Panc1 (cell line): ENCODE measurements at regions not wholly inside any gene's neighbourhood (a gene's known extent, or its start where the extent isn't known, plus 50 kb on each side); places are given as distances from the start of the nearest gene placed in this dataset.

Source experiments
- ATAC-seq: fragments of 200-7000 bp; cut with Tn5 transposase; 2 replicates; pipeline ENCODE4 v1.9.1; 2020; ENCODE audit warnings: mild to moderate bottlenecking, moderate library complexity
- BruUV-seq: library from RNA; stranded (reverse); fragments of 400-500 nt; replicated peaks from 2 replicates; lab custom pipeline; 2021; lab: Mats Ljungman, UMichigan
- CTCF ChIA-PET: fragments of 300-600 bp; sonication (Branson Sonifier 250); formaldehyde crosslinking; loops from one replicate; lab custom pipeline; 2022; ENCODE audit warnings: antibody characterized with exemption; lab: Charles Lee
- POLR2A ChIA-PET: fragments of 300-600 bp; sonication (Branson Sonifier 250); formaldehyde crosslinking; loops from one replicate; lab custom pipeline; 2022; ENCODE audit warnings: antibody characterized with exemption; lab: Charles Lee
- DNase-seq: peaks from one replicate; pipeline ENCODE4 v3.0.0-alpha.2; 2010; ENCODE audit warnings: low read depth, low spot score
- H3K27ac ChIP-seq: 2 replicates; pipeline ENCODE4 v1.5.1; 2011; ENCODE audit warnings: mild to moderate bottlenecking, low read length, inconsistent platforms
- H3K27me3 ChIP-seq: fragments of 200-500 bp; sonication (Bioruptor generic); 2 replicates; pipeline ENCODE4 v1.6.0; 2014; ENCODE audit warnings: low read length, inconsistent platforms; ENCODE audit not compliant: control insufficient read depth, insufficient read depth
- H3K36me3 ChIP-seq: fragments of 200-500 bp; sonication (Bioruptor generic); 2 replicates; pipeline ENCODE4 v1.5.1; 2014; ENCODE audit warnings: inconsistent platforms, mild to moderate bottlenecking, low read length, moderate library complexity; ENCODE audit not compliant: control insufficient read depth, insufficient read depth
- H3K4me1 ChIP-seq: 2 replicates; pipeline ENCODE4 v1.5.1; 2011; ENCODE audit warnings: inconsistent platforms, mild to moderate bottlenecking, low read length, moderate library complexity; ENCODE audit not compliant: control insufficient read depth, insufficient read depth
- H3K4me3 ChIP-seq, 2 experiments: 2 replicates each; pipeline ENCODE4 v1.5.1; 2011 to 2012; ENCODE audit warnings: low read depth in 2 of 2, low read length in 2 of 2, mild to moderate bottlenecking in 2 of 2, inconsistent platforms in 1 of 2, moderate library complexity in 1 of 2
- H3K9me3 ChIP-seq: fragments of 200-500 bp; sonication (Bioruptor generic); 2 replicates; pipeline ENCODE4 v1.5.1; 2014; ENCODE audit warnings: low read depth, mild to moderate bottlenecking, inconsistent platforms, low read length, moderate library complexity; ENCODE audit not compliant: control insufficient read depth, insufficient read depth
- POLR2AphosphoS5 ChIP-seq: IDR thresholded peaks from 2 replicates; pipeline ENCODE4 v1.6.1; 2012; ENCODE audit warnings: mild to moderate bottlenecking, low read depth, low read length, moderate library complexity
- SIN3A ChIP-seq: IDR thresholded peaks from 2 replicates; pipeline ENCODE4 v1.6.1; 2012; ENCODE audit warnings: low read depth, mild to moderate bottlenecking, low read length, moderate library complexity, borderline replicate concordance; ENCODE audit not compliant: insufficient read depth
- TCF7L2 ChIP-seq: IDR thresholded peaks from 2 replicates; pipeline ENCODE4 v1.6.1; 2011; ENCODE audit warnings: mild to moderate bottlenecking, low read depth, low read length, inconsistent platforms
- in situ Hi-C: cut with HindIII; loops from 2 replicates; pipeline ENCODE4 v1.10.0; 2016; ENCODE audit warnings: low sequenced_read_pairs, low pct_unique_long_range_greater_than_20kb
- intact Hi-C: fragments of 100-400 bp; cut with micrococcal nuclease; formaldehyde crosslinking; loops from one replicate; pipeline ENCODE4 v1.10.0; 2022; ENCODE audit not compliant: unreplicated experiment
- TF ChIP-seq, protein P1 (sequence below): fragments of 450-650 bp; IDR thresholded peaks from 2 replicates; pipeline ENCODE4 v1.5.1; 2017; ENCODE audit warnings: mild to moderate bottlenecking
- TF ChIP-seq, protein P2 (sequence below), 2 experiments: IDR thresholded peaks; 2 replicates each; pipeline ENCODE4 v1.6.1; 2011 to 2012; ENCODE audit warnings: low read depth in 2 of 2, control low read depth in 1 of 2, low read length in 1 of 2, mild to moderate bottlenecking in 1 of 2, moderate library complexity in 1 of 2; ENCODE audit not compliant: insufficient read depth in 1 of 2

DNA sequence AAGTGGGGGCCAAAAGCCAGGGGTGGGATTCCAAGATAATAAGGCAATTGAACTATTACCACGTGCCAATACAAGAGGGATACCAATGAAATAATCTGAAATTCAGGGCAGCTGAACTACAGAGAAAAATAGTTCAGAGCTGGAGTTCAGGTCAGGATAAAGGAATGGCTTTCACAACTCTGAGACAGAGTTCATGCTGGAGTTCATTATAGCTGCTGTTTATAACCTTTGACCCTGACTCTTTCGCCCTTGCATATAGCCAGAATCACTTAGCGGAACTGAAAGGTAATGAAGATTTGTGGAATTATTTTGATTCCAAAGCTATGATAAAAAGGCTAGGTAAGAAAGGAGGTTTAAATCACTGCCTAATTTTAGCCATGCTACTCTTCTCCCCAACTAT, 55.5 kb upstream of the LRRN1 start:
- POLR2A ChIA-PET, result no interaction called here
- no peaks in the 10 kb centered on the region for H3K36me3 ChIP-seq
- CTCF ChIA-PET, result no interaction called here
- H3K9me3 ChIP-seq, result no peaks in the 10 kb centered on the region
- no TSS peak for BruUV-seq
- H3K4me3 ChIP-seq, result no peak overlapping the region
- in situ Hi-C loops (no loop called here), intact Hi-C loops (no loop called here)
- no peaks in the 10 kb centered on the region for H3K4me1 ChIP-seq
- ATAC-seq (no peak), DNase-seq (no peak)
- H3K27ac ChIP-seq, result no peak overlapping the region
- H3K27me3 ChIP-seq, result no peaks in the 10 kb centered on the region
- TF ChIP-seq, protein P1, sequence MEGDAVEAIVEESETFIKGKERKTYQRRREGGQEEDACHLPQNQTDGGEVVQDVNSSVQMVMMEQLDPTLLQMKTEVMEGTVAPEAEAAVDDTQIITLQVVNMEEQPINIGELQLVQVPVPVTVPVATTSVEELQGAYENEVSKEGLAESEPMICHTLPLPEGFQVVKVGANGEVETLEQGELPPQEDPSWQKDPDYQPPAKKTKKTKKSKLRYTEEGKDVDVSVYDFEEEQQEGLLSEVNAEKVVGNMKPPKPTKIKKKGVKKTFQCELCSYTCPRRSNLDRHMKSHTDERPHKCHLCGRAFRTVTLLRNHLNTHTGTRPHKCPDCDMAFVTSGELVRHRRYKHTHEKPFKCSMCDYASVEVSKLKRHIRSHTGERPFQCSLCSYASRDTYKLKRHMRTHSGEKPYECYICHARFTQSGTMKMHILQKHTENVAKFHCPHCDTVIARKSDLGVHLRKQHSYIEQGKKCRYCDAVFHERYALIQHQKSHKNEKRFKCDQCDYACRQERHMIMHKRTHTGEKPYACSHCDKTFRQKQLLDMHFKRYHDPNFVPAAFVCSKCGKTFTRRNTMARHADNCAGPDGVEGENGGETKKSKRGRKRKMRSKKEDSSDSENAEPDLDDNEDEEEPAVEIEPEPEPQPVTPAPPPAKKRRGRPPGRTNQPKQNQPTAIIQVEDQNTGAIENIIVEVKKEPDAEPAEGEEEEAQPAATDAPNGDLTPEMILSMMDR, result no peak
- no peak for TF ChIP-seq SIN3A
- no peak for TF ChIP-seq TCF7L2
- no peak for TF ChIP-seq POLR2AphosphoS5
- TF ChIP-seq, protein P2, sequence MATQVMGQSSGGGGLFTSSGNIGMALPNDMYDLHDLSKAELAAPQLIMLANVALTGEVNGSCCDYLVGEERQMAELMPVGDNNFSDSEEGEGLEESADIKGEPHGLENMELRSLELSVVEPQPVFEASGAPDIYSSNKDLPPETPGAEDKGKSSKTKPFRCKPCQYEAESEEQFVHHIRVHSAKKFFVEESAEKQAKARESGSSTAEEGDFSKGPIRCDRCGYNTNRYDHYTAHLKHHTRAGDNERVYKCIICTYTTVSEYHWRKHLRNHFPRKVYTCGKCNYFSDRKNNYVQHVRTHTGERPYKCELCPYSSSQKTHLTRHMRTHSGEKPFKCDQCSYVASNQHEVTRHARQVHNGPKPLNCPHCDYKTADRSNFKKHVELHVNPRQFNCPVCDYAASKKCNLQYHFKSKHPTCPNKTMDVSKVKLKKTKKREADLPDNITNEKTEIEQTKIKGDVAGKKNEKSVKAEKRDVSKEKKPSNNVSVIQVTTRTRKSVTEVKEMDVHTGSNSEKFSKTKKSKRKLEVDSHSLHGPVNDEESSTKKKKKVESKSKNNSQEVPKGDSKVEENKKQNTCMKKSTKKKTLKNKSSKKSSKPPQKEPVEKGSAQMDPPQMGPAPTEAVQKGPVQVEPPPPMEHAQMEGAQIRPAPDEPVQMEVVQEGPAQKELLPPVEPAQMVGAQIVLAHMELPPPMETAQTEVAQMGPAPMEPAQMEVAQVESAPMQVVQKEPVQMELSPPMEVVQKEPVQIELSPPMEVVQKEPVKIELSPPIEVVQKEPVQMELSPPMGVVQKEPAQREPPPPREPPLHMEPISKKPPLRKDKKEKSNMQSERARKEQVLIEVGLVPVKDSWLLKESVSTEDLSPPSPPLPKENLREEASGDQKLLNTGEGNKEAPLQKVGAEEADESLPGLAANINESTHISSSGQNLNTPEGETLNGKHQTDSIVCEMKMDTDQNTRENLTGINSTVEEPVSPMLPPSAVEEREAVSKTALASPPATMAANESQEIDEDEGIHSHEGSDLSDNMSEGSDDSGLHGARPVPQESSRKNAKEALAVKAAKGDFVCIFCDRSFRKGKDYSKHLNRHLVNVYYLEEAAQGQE (IDR thresholded peaks at IDR 0.05; ENCODE audit: insufficient read depth in 1 of 2, low read depth in 2 of 2, low read length in 1 of 2), result no peak

DNA sequence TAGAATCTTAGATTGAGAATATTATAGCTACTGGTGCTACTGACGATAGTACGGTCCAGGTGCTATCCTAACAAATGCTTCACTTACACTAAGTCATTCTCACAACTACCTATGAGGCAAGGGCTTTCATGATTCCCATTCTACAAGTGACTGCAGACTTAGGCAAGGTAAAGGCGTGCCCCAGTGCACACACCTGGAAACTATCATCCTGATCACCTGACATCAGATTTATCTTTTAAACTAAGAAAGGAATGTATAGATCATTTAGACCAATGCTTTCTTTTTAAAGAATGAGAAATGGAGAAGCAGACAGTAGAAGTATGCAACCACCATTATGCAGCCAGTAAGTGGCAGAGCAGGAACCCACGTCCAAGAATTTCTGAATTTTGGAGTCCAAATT, 59.2 kb upstream of the LRRN1 start:
- in situ Hi-C loops, result no loop called here
- ChIA-PET POLR2A (no interaction called here), CTCF (no interaction called here)
- DNase-seq, result no peak
- intact Hi-C loops, result no loop called here
- Histone ChIP-seq H3K9me3 (no peaks in the 10 kb centered on the region), H3K4me3 (no peak overlapping the region), H3K4me1 (no peaks in the 10 kb centered on the region), H3K36me3 (no peaks in the 10 kb centered on the region), H3K27me3 (no peaks in the 10 kb centered on the region), H3K27ac (no peak overlapping the region)
- TF ChIP-seq POLR2AphosphoS5 (no peak), TCF7L2 (no peak), SIN3A (no peak)
- TF ChIP-seq, protein P2 (IDR thresholded peaks at IDR 0.05; ENCODE audit: insufficient read depth in 1 of 2, low read depth in 2 of 2, low read length in 1 of 2), result no peak
- TF ChIP-seq, protein P1, result no peak
- no peak for ATAC-seq
- no TSS peak for BruUV-seq
